ENCODE measurements at regions not wholly inside any gene's neighbourhood (a gene's known extent, or its start where the extent isn't known, plus 50 kb on each side); places are given as distances from the start of the nearest gene placed in this dataset.

DNA sequence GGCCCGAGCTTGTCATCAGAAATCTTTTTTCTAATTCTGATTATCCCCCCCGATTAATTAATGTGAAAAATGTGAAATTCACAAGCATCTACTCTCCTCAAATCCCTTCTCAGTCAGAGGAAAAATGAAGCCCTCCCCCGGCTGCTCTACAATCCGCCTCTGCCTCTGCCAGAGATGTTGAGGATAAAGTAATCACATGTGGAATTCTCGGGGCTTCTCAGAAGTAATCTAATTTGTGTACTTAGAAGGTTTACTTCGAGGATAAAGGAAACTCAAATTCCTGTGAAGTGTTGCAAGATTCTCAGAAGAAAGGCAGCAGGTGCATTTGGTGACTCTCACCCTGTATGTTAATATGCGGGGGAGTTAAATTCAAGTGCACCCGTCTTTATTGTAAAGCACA lies 726.1 kb upstream of the ADAMTS16 start:
- DNase-seq (ENCODE audit: low read depth): no peak
- TF ChIP-seq CTCF (conservative IDR thresholded peaks at IDR 0.05; ENCODE audit: low read length): no peak
- H3K4me3 ChIP-seq (ENCODE audit: low read length): no peak overlapping the region

GRCh38 chr5:4418084-4418483 lies 722.0 kb upstream of the ADAMTS16 start:
- TF ChIP-seq CTCF (conservative IDR thresholded peaks at IDR 0.05; ENCODE audit: low read length): no peak
- no peak for DNase-seq (ENCODE audit: low read depth)
- no peak overlapping the region for H3K4me3 ChIP-seq (ENCODE audit: low read length)

- TF ChIP-seq CTCF (conservative IDR thresholded peaks at IDR 0.05; ENCODE audit: low read length): no peak
- no peak overlapping the region for H3K4me3 ChIP-seq (ENCODE audit: low read length)
- no peak for DNase-seq (ENCODE audit: low read depth)
Measured at GRCh38 chr5:4419281-4419680, 720.8 kb upstream of the ADAMTS16 start.

DNA sequence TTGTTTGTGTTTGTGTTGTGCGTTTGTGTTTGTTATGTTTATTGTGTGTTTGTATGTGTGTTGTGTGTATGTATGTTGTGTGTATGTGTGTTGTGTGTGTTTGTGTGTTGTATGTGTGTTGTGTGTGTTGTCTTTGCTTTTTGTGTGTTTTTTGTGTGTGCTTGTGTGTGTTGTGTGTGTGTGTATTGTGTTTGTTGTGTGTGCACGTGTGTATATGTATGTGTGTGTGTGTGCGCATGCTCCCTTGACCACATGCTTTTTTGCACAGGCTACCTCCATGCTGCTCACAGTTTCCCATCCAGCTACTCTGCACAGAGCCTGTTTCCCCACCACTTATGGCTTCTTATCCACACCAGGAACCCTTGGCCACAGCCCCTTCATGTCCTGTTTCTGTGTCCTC lies 720.0 kb upstream of the ADAMTS16 start:
- no peak for DNase-seq (ENCODE audit: low read depth)
- no peak for TF ChIP-seq CTCF (conservative IDR thresholded peaks at IDR 0.05; ENCODE audit: low read length)
- H3K4me3 ChIP-seq (ENCODE audit: low read length): no peak overlapping the region

DNA sequence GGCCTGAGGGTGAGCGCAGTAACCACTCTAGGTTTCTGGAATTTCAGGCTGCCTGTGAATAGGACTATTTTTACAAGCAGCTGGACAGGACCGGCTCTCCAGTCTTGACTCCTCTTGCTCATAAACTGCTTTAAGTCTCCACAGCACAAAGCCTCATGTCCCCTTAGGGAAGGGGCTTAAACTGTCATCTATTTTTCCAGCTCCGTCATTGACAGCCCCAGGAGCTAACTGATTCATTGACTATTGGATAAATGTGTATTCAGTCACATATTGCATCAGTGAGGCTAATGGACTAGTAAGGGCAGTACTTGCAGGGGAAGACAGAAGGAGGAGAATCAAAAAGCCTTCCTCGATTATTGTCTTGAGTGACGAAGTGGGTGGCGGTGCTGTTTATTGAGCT lies 719.4 kb upstream of the ADAMTS16 start:
- no peak for TF ChIP-seq CTCF (conservative IDR thresholded peaks at IDR 0.05; ENCODE audit: low read length)
- no peak overlapping the region for H3K4me3 ChIP-seq (ENCODE audit: low read length)
- no peak for DNase-seq (ENCODE audit: low read depth)

DNA sequence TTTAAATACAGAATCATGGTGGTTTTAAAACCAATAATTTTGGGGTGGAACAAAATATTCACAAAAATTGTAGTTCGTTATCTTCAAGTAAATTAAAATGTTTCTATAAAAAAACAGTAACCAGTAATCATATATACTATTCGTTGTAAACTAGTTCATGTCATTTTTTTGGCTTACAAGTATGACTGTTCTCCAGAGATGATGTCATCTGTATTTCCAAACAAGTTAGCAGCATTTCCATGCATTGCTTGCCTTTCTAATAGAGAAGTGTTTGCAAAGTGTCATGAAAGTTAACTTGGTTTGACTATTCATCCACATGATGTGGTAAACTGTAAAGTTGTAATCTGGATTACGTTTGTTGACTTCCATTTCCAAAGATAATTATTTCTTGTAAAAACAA lies 717.9 kb upstream of the ADAMTS16 start:
- no peak for DNase-seq (ENCODE audit: low read depth)
- no peak overlapping the region for H3K4me3 ChIP-seq (ENCODE audit: low read length)
- TF ChIP-seq CTCF (conservative IDR thresholded peaks at IDR 0.05; ENCODE audit: low read length): no peak

- no peak overlapping the region for H3K4me3 ChIP-seq (ENCODE audit: low read length)
- DNase-seq (ENCODE audit: low read depth): no peak
- no peak for TF ChIP-seq CTCF (conservative IDR thresholded peaks at IDR 0.05; ENCODE audit: low read length)
Measured at GRCh38 chr5:4424895-4425294, 715.2 kb upstream of the ADAMTS16 start.

Measured in AG10803 (cell line).